Caco-2 (cell line): ENCODE measurements at regions not wholly inside any gene's neighbourhood (a gene's known extent, or its start where the extent isn't known, plus 50 kb on each side); places are given as distances from the start of the nearest gene placed in this dataset.

Experiments
- BruUV-seq: library from RNA; stranded (reverse); fragments of 400-500 nt; replicated peaks from 2 replicates; lab custom pipeline; 2021; lab: Mats Ljungman, UMichigan
- CTCF ChIA-PET: fragments of 300-600 bp; sonication (Branson Sonifier 250); formaldehyde crosslinking; loops from one replicate; lab custom pipeline; 2022; ENCODE audit warnings: antibody characterized with exemption; lab: Charles Lee
- POLR2A ChIA-PET: fragments of 300-600 bp; sonication (Branson Sonifier 250); formaldehyde crosslinking; loops from one replicate; lab custom pipeline; 2022; ENCODE audit warnings: antibody characterized with exemption; lab: Charles Lee
- DNase-seq, 2 experiments: peaks; one replicate each; pipeline versions ENCODE4 v3.0.0 to v3.0.0-alpha.2; 2020 to 2022
- H3K27me3 ChIP-seq: replicated peaks from 2 replicates; pipeline ENCODE4 v1.6.0; 2011; ENCODE audit warnings: low read length; ENCODE audit not compliant: control insufficient read depth, insufficient read depth
- H3K36me3 ChIP-seq: 2 replicates; pipeline ENCODE4 v1.5.1; 2011; ENCODE audit warnings: low read length; ENCODE audit not compliant: control insufficient read depth, insufficient read depth
- H3K4me1 ChIP-seq: fragments of 250-450 bp; sonication (Bioruptor Pico); 2 replicates; pipeline ENCODE4 v1.5.1; 2020; ENCODE audit warnings: mild to moderate bottlenecking
- H3K4me3 ChIP-seq: 2 replicates; pipeline ENCODE4 v1.5.1; 2011; ENCODE audit warnings: low read depth, mild to moderate bottlenecking, control low read depth, low read length
- H3K9me3 ChIP-seq: fragments of 250-450 bp; sonication (Bioruptor Pico); 2 replicates; pipeline ENCODE4 v1.5.1; 2020; ENCODE audit warnings: mild to moderate bottlenecking, moderate library complexity
- H3K27ac Mint-ChIP-seq: one replicate; pipeline ENCODE4 v1.8.0; 2022; ENCODE audit warnings: mixed read lengths; ENCODE audit not compliant: unreplicated experiment
- H3K27me3 Mint-ChIP-seq: one replicate; pipeline ENCODE4 v1.8.0; 2022; ENCODE audit warnings: mixed read lengths; ENCODE audit not compliant: insufficient read depth, unreplicated experiment
- H3K36me3 Mint-ChIP-seq: one replicate; pipeline ENCODE4 v1.8.0; 2022; ENCODE audit warnings: mild to moderate bottlenecking, mixed read lengths; ENCODE audit not compliant: insufficient read depth, unreplicated experiment
- H3K4me1 Mint-ChIP-seq: one replicate; pipeline ENCODE4 v1.8.0; 2022; ENCODE audit warnings: low read depth, mixed read lengths; ENCODE audit not compliant: unreplicated experiment
- H3K4me3 Mint-ChIP-seq: one replicate; pipeline ENCODE4 v1.8.0; 2022; ENCODE audit warnings: mild to moderate bottlenecking, moderate library complexity, mixed read lengths; ENCODE audit not compliant: unreplicated experiment
- H3K9me3 Mint-ChIP-seq: one replicate; pipeline ENCODE4 v1.8.0; 2022; ENCODE audit warnings: mixed read lengths; ENCODE audit not compliant: unreplicated experiment
- CTCF ChIP-seq, 2 experiments: fragments of 200-600 bp in 1 of 2; IDR thresholded peaks; 1 replicate in 1 of 2; 2 replicates in 1 of 2; pipeline versions ENCODE4 v1.5.1 to v1.8.0; 2011 to 2022; ENCODE audit warnings: antibody characterized with exemption in 1 of 2, control low read depth in 1 of 2, inconsistent platforms in 1 of 2, low read depth in 1 of 2, low read length in 1 of 2, mild to moderate bottlenecking in 1 of 2, moderate library complexity in 1 of 2; ENCODE audit not compliant: insufficient read depth in 1 of 2, severe bottlenecking in 1 of 2, unreplicated experiment in 1 of 2
- intact Hi-C: fragments of 100-400 bp; cut with micrococcal nuclease; formaldehyde crosslinking; loops from one replicate; pipeline ENCODE4 v1.10.0; 2022; ENCODE audit not compliant: unreplicated experiment

GRCh38 chr2:82650038-82650437 lies 1809.0 kb downstream of the SUCLG1 start:
- ChIA-PET POLR2A (no interaction called here), CTCF (no interaction called here)
- Mint-ChIP-seq H3K9me3 (peaks cover 12% of the 10 kb centered on the region), H3K4me3 (no peak overlapping the region), H3K4me1 (no peaks in the 10 kb centered on the region), H3K27ac (no peak overlapping the region), H3K36me3 (no peaks in the 10 kb centered on the region), H3K27me3 (no peaks in the 10 kb centered on the region)
- Histone ChIP-seq H3K36me3 (no peaks in the 10 kb centered on the region), H3K4me1 (no peaks in the 10 kb centered on the region), H3K27me3 (no peaks in the 10 kb centered on the region), H3K9me3 (no peaks in the 10 kb centered on the region), H3K4me3 (no peak overlapping the region)
- no TSS peak for BruUV-seq
- intact Hi-C loops: no loop called here
- no peak for DNase-seq
- TF ChIP-seq CTCF (IDR thresholded peaks at IDR 0.05; ENCODE audit: insufficient read depth in 1 of 2, low read depth in 1 of 2, low read length in 1 of 2, severe bottlenecking in 1 of 2, unreplicated experiment in 1 of 2): no peak

DNA sequence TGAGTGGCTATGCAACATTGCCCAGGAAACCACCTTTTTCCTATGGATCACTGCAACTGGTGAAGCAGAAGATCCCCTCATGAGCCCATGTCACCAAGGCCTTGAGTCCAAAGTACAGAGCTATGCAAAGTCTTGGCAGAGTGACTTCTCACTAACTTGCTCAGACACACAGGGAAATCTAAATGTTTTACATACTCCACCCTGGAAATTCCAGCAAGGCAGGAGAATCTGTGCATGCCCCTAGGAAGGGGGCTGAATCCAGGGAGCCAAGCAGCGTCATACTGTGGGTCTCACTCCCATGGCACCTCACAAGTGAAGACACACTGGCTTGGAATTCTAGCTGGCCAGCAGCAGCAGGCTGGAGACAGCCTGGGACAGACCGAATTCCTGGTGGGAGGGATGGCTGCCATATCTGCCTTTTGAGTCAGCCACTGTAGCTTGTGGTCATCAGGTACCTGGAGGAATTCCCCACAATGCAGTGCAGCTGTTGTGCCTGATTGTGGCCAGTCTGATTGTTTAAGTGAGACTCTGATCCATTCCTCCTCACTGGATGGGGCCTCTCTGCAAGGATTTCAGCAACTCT lies 1817.4 kb downstream of the SUCLG1 start:
- Mint-ChIP-seq H3K9me3 (peaks cover 12% of the 10 kb centered on the region), H3K27me3 (no peaks in the 10 kb centered on the region), H3K4me3 (no peak overlapping the region), H3K36me3 (no peaks in the 10 kb centered on the region), H3K27ac (no peak overlapping the region), H3K4me1 (no peaks in the 10 kb centered on the region)
- CTCF ChIA-PET: no interaction called here
- Histone ChIP-seq H3K4me1 (no peaks in the 10 kb centered on the region), H3K4me3 (no peak overlapping the region), H3K9me3 (no peaks in the 10 kb centered on the region), H3K36me3 (no peaks in the 10 kb centered on the region), H3K27me3 (no peaks in the 10 kb centered on the region)
- BruUV-seq: no TSS peak
- intact Hi-C loops: no loop called here
- POLR2A ChIA-PET: no interaction called here
- TF ChIP-seq CTCF (IDR thresholded peaks at IDR 0.05; ENCODE audit: insufficient read depth in 1 of 2, low read depth in 1 of 2, low read length in 1 of 2, severe bottlenecking in 1 of 2, unreplicated experiment in 1 of 2): no peak
- no peak for DNase-seq

DNA sequence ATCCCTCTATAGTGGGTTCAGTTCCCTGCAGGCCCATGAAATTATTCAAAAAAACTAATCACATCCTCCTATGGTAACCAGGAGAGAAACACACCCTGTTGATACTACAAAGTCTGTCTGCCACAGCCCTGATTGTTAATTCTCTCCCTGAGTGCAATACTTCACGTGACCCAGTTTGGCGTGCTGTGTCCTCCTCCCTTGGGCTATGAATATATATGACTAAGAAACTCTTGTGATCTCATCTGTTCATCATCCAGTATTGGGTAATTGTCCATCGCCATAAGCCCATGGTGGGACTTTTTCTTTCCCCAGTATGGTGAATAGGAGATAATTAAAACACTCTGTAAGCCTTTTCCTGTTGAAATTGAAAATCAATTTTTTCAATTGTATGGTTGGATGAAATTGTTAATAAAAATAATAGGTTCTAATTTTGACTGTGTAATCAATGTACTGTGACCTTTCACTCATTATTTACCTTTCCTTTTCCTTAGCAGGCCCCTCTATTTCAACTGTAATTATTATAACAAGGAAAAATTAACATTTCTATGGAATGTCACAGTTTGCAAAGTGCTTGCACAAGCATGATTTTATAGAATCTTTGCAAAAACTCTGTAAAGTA lies 1822.6 kb downstream of the SUCLG1 start:
- no peak for TF ChIP-seq CTCF (IDR thresholded peaks at IDR 0.05; ENCODE audit: insufficient read depth in 1 of 2, low read depth in 1 of 2, low read length in 1 of 2, severe bottlenecking in 1 of 2, unreplicated experiment in 1 of 2)
- H3K27me3 ChIP-seq: no peaks in the 10 kb centered on the region
- no peaks in the 10 kb centered on the region for H3K36me3 ChIP-seq
- DNase-seq: no peak
- H3K27me3 Mint-ChIP-seq: no peaks in the 10 kb centered on the region
- peaks cover 12% of the 10 kb centered on the region for H3K9me3 Mint-ChIP-seq
- ChIA-PET CTCF (no interaction called here), POLR2A (no interaction called here)
- no TSS peak for BruUV-seq
- H3K4me3 ChIP-seq: no peak overlapping the region
- H3K27ac Mint-ChIP-seq: no peak overlapping the region
- no peaks in the 10 kb centered on the region for H3K4me1 Mint-ChIP-seq
- H3K9me3 ChIP-seq: no peaks in the 10 kb centered on the region
- H3K4me3 Mint-ChIP-seq: no peak overlapping the region
- no peaks in the 10 kb centered on the region for H3K4me1 ChIP-seq
- intact Hi-C loops: no loop called here
- H3K36me3 Mint-ChIP-seq: no peaks in the 10 kb centered on the region
